ENCODE measurements at regions not wholly inside any gene's neighbourhood (a gene's known extent, or its start where the extent isn't known, plus 50 kb on each side); places are given as distances from the start of the nearest gene placed in this dataset.

- in situ Hi-C loops (cut with HindIII; ENCODE audit: low pct_ligation_motif_present, low sequenced_read_pairs), result no loop called here
- DNase-seq, result no peak
- H3K27ac ChIP-seq, result no peak overlapping the region
- no peaks in the 10 kb centered on the region for H3K36me3 ChIP-seq (replicated peaks)
- H3K4me3 ChIP-seq (ENCODE audit: low read depth, low read length), result no peak overlapping the region
- TF ChIP-seq CTCF (IDR thresholded peaks at IDR 0.05; ENCODE audit: low read depth, low read length, missing control alignments), result no peak
- H3K27me3 ChIP-seq (replicated peaks), result no peaks in the 10 kb centered on the region
Measured at GRCh38 chr9:86754581-86755560, 192.4 kb downstream of the GAS1 start.

- no peaks in the 10 kb centered on the region for H3K27me3 ChIP-seq (replicated peaks)
- no peak overlapping the region for H3K27ac ChIP-seq
- H3K4me3 ChIP-seq (ENCODE audit: low read depth, low read length), result no peak overlapping the region
- in situ Hi-C loops (cut with HindIII; ENCODE audit: low pct_ligation_motif_present, low sequenced_read_pairs), result no loop called here
- no peaks in the 10 kb centered on the region for H3K36me3 ChIP-seq (replicated peaks)
- no peak for TF ChIP-seq CTCF (IDR thresholded peaks at IDR 0.05; ENCODE audit: low read depth, low read length, missing control alignments)
- no peak for DNase-seq
Measured at GRCh38 chr9:86753836-86754235, 193.5 kb downstream of the GAS1 start.

GRCh38 chr9:86752733-86753132, 194.6 kb downstream of the GAS1 start:
- Histone ChIP-seq H3K36me3 (replicated peaks) (no peaks in the 10 kb centered on the region), H3K27me3 (replicated peaks) (no peaks in the 10 kb centered on the region), H3K4me3 (ENCODE audit: low read depth, low read length) (no peak overlapping the region), H3K27ac (no peak overlapping the region)
- DNase-seq, result no peak
- in situ Hi-C loops (cut with HindIII; ENCODE audit: low pct_ligation_motif_present, low sequenced_read_pairs), result no loop called here
- no peak for TF ChIP-seq CTCF (IDR thresholded peaks at IDR 0.05; ENCODE audit: low read depth, low read length, missing control alignments)

GRCh38 chr9:86751956-86752355, 195.3 kb downstream of the GAS1 start:
- no peak overlapping the region for H3K27ac ChIP-seq
- no peak for TF ChIP-seq CTCF (IDR thresholded peaks at IDR 0.05; ENCODE audit: low read depth, low read length, missing control alignments)
- no peaks in the 10 kb centered on the region for H3K27me3 ChIP-seq (replicated peaks)
- H3K36me3 ChIP-seq (replicated peaks), result no peaks in the 10 kb centered on the region
- DNase-seq, result no peak
- H3K4me3 ChIP-seq (ENCODE audit: low read depth, low read length), result no peak overlapping the region
- in situ Hi-C loops (cut with HindIII; ENCODE audit: low pct_ligation_motif_present, low sequenced_read_pairs), result no loop called here

GRCh38 chr9:86751207-86751606, 196.1 kb downstream of the GAS1 start:
- no peak for TF ChIP-seq CTCF (IDR thresholded peaks at IDR 0.05; ENCODE audit: low read depth, low read length, missing control alignments)
- H3K4me3 ChIP-seq (ENCODE audit: low read depth, low read length), result no peak overlapping the region
- no peaks in the 10 kb centered on the region for H3K27me3 ChIP-seq (replicated peaks)
- no peaks in the 10 kb centered on the region for H3K36me3 ChIP-seq (replicated peaks)
- H3K27ac ChIP-seq, result no peak overlapping the region
- DNase-seq, result peak; percentile 31
- in situ Hi-C loops (cut with HindIII; ENCODE audit: low pct_ligation_motif_present, low sequenced_read_pairs), result no loop called here
